Tibial nerve (tissue), 4 donors: ENCODE measurements at regions not wholly inside any gene's neighbourhood (a gene's known extent, or its start where the extent isn't known, plus 50 kb on each side); places are given as distances from the start of the nearest gene placed in this dataset.

Source experiments
- DNase-seq, 2 donors: peaks; one replicate each; pipeline ENCODE4 v3.0.0-alpha.2; 2019; ENCODE audit warnings: low spot score in 2 of 2
- H3K27ac ChIP-seq, 4 donors: fragments of 200-600 bp; sonication (generic) in 3 of 4; one replicate each; pipeline ENCODE4 v1.5.1; 2017 to 2019; ENCODE audit warnings: mild to moderate bottlenecking in 1 of 4
- H3K27me3 ChIP-seq, 2 donors: fragments of 200-600 bp; sonication (generic) in 1 of 2; one replicate each; pipeline versions ENCODE4 v1.5.1 to v1.6.0; 2017 to 2019
- H3K36me3 ChIP-seq, 3 donors: fragments of 200-600 bp; sonication (generic); one replicate each; pipeline ENCODE4 v1.5.1; 2018 to 2019
- H3K4me1 ChIP-seq, 4 donors: fragments of 200-600 bp; sonication (generic) in 3 of 4; one replicate each; pipeline ENCODE4 v1.5.1; 2017 to 2019
- H3K4me3 ChIP-seq, 4 donors: fragments of 200-600 bp; sonication (generic) in 3 of 4; one replicate each; pipeline ENCODE4 v1.5.1; 2017 to 2019; ENCODE audit warnings: mild to moderate bottlenecking in 1 of 4, moderate library complexity in 1 of 4
- H3K9me3 ChIP-seq, 4 donors: fragments of 200-600 bp; sonication (generic) in 3 of 4; one replicate each; pipeline ENCODE4 v1.5.1; 2017 to 2019
- EP300 ChIP-seq, 2 donors: sonication (generic); formaldehyde crosslinking; IDR thresholded peaks; one replicate each; pipeline ENCODE4 v1.6.1; 2017; ENCODE audit warnings: antibody characterized with exemption in 2 of 2, mild to moderate bottlenecking in 1 of 2
- POLR2A ChIP-seq, 2 donors: fragments of 450-650 bp; IDR thresholded peaks; one replicate each; pipeline ENCODE4 v1.6.1; 2017; ENCODE audit warnings: antibody characterized with exemption in 2 of 2, mild to moderate bottlenecking in 2 of 2, moderate library complexity in 2 of 2
- WGBS, 2 donors: methylation state at CpG; one replicate each; pipeline ENCODE4 v1.1.5; 2018; 5-methylcytosine and 5-hydroxymethylcytosine counted together
- TF ChIP-seq, protein P1 (sequence below), 5 experiments: fragments of 200-600 bp in 3 of 5; fragments of 450-650 bp in 2 of 5; sonication (generic) in 3 of 5; IDR thresholded peaks; one replicate each; pipeline ENCODE4 v1.5.1; 2016 to 2019; ENCODE audit warnings: antibody characterized with exemption in 5 of 5, mild to moderate bottlenecking in 3 of 5, moderate library complexity in 2 of 5

DNA sequence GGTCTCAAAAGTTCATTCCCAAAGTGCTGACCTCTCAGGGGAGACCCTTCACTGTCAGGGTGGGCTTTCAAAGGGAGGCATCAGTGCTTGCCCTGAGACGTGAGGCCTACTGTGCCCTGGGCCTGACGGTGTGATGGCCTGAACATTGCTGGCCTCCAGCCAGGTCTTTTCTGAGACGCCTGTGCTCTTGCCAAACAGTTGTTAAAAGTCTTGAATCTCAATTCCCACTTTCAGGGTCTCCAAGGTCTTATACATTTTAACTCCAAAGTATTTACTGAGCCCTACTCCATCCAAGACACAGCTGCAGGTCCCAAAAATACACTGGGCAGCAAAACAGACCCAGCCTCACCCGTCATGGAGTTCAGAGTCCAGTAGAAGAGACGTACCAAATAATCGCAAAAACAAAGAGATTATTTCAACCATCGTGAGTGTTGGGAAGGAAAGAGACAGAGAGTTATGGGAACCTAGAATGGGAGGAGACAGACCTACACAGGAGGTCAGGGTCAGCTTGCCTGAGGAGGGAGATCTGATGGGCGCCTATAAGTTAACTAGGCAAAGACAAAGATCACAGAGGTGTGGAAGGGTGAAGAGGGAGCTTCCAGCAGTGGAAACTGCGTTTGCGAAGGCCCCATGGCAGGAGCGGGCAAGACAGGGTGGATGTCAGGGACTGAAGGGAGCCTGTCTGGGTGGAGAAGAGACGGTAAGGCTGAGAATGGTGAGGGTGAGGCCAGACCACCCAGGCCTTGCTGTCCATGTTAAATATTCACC lies 446.3 kb downstream of the PREX1 start:
- Histone ChIP-seq H3K4me3 (no peak overlapping the region), H3K27me3 (no peaks in the 10 kb centered on the region), H3K4me1 (no peaks in the 10 kb centered on the region), H3K27ac (no peak overlapping the region), H3K36me3 (no peaks in the 10 kb centered on the region), H3K9me3 (no peaks in the 10 kb centered on the region)
- 61 to 65% methylated on average over 12 of the region's 12 CpGs for WGBS, 2 donors
- TF ChIP-seq POLR2A (IDR thresholded peaks at IDR 0.05), result no peak
- TF ChIP-seq, protein P1, sequence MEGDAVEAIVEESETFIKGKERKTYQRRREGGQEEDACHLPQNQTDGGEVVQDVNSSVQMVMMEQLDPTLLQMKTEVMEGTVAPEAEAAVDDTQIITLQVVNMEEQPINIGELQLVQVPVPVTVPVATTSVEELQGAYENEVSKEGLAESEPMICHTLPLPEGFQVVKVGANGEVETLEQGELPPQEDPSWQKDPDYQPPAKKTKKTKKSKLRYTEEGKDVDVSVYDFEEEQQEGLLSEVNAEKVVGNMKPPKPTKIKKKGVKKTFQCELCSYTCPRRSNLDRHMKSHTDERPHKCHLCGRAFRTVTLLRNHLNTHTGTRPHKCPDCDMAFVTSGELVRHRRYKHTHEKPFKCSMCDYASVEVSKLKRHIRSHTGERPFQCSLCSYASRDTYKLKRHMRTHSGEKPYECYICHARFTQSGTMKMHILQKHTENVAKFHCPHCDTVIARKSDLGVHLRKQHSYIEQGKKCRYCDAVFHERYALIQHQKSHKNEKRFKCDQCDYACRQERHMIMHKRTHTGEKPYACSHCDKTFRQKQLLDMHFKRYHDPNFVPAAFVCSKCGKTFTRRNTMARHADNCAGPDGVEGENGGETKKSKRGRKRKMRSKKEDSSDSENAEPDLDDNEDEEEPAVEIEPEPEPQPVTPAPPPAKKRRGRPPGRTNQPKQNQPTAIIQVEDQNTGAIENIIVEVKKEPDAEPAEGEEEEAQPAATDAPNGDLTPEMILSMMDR (IDR thresholded peaks at IDR 0.05), result no peak
- no peak for TF ChIP-seq EP300 (IDR thresholded peaks at IDR 0.05)
- no peak for DNase-seq

DNA sequence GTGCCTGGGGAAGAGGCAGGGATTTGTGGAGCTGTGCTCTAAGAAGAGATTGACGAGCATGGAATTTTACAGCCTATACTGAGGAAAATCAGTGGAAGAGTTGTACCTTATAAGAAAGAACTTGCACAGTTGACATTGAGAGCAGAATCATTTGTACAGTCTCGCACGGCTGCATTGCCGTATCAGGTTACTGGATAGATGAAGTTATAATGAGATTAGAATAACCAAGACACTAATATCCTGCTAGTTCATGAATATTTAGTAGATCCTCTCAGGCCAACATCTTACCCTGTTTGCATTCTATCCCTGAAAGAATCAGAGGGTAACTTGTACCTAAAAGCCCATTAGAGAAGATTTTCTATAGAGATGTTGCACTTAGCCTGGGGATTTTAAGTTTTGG lies 447.1 kb downstream of the PREX1 start:
- Histone ChIP-seq H3K9me3 (no peaks in the 10 kb centered on the region), H3K27me3 (no peaks in the 10 kb centered on the region), H3K27ac (no peak overlapping the region), H3K4me3 (no peak overlapping the region), H3K4me1 (no peaks in the 10 kb centered on the region), H3K36me3 (no peaks in the 10 kb centered on the region)
- DNase-seq, result no peak
- TF ChIP-seq EP300 (IDR thresholded peaks at IDR 0.05), result no peak
- TF ChIP-seq POLR2A (IDR thresholded peaks at IDR 0.05), result no peak
- TF ChIP-seq, protein P1 (IDR thresholded peaks at IDR 0.05), result no peak
- 92 to 96% methylated on average over 4 of the region's 4 CpGs for WGBS, 2 donors

DNA sequence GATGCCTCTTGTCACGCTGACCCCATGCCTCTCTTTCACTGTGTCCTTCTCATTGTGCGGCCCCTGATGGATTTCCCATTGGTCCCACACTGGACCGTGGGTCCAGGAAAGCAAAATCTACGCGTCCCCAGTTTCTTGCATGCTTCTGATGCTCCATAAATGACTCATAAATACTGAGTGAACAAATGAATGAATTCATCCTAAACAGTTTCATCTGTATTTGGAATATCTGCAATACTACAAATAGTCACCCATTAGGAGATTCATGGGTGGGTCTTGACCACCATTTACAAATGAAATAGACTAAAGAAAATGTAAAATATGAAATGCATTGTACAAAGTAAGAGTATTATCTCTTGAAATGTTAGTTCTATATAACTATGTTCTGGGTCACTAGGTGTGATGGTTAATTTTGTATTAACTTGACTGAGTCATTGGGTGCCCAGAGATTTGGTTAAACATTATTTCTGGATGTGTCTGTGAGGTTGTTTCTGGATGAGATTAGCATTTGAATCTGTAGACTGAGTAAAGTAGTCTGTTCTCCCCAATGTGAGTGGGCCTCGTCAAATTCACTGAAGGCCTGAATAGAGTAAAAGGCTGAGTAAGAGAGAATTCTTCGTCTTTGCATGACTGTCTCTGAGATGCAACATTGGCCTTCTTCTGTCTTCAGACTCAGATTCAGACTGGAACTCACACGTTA lies 448.7 kb downstream of the PREX1 start:
- WGBS, 2 donors, result 89 to 94% methylated on average over 8 of the region's 8 CpGs
- no peak for DNase-seq
- H3K4me1 ChIP-seq, result peaks cover 0 to 8% (median 3%) of the 10 kb centered on the region in 4 donors
- TF ChIP-seq EP300 (IDR thresholded peaks at IDR 0.05), result no peak
- TF ChIP-seq, protein P1 (IDR thresholded peaks at IDR 0.05), result no peak
- no peak for TF ChIP-seq POLR2A (IDR thresholded peaks at IDR 0.05)
- no peak overlapping the region for H3K27ac ChIP-seq
- H3K36me3 ChIP-seq, result no peaks in the 10 kb centered on the region
- peaks cover 0 to 6% of the 10 kb centered on the region in 2 donors for H3K27me3 ChIP-seq
- H3K4me3 ChIP-seq, result no peak overlapping the region
- H3K9me3 ChIP-seq, result no peaks in the 10 kb centered on the region

DNA sequence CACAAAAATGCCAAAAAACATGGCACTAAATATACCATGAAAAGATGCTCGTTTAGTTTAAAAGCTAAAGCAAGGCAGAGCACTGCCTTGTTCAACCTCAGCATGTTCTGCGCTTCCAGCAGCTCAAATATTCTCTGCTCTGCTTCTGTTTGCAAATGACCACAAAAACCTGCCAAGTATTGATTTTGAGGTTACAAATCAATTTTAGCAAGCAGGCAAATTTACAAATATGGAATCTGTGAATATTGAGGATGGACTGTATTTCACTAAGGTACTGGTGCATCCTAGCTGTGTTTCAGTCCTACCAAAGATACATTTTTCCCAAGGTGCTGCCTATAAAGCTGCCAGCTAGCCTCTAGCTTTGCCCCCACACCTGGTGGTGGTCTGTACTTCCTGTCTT lies 449.9 kb downstream of the PREX1 start:
- Histone ChIP-seq H3K4me3 (no peak overlapping the region), H3K27me3 (peaks cover 0 to 6% of the 10 kb centered on the region in 2 donors), H3K4me1 (peaks cover 0 to 16% (median 4%) of the 10 kb centered on the region in 4 donors), H3K9me3 (no peaks in the 10 kb centered on the region), H3K27ac (no peak overlapping the region), H3K36me3 (no peaks in the 10 kb centered on the region)
- no peak for DNase-seq
- TF ChIP-seq EP300 (IDR thresholded peaks at IDR 0.05) (no peak), POLR2A (IDR thresholded peaks at IDR 0.05) (no peak)
- TF ChIP-seq, protein P1 (IDR thresholded peaks at IDR 0.05), result no peak
- WGBS, 2 donors, result 84 to 93% methylated on average over 2 of the region's 2 CpGs

DNA sequence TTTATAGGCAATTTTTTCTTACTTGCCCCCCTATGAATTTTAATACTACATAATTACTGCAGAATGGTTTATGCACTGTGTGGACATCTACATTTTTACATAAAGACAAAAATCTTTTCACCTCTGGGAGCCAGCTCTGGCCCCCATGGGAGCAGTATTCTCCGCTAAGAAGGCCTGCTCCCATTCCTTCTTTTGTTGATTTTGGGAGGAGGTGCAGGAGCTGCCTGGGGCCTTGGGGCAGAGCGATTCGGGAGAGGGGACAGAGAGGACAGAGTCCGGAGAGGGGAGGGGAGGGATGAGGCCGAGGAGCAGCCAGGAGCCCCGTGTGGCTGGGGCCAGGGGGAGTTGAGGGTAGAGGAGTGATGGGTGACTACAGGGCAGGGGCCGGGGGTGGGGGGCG lies 452.0 kb downstream of the PREX1 start:
- Histone ChIP-seq H3K4me1 (peaks cover 0 to 20% (median 4%) of the 10 kb centered on the region in 4 donors), H3K9me3 (no peaks in the 10 kb centered on the region), H3K4me3 (no peak overlapping the region), H3K27me3 (peaks cover 0 to 6% of the 10 kb centered on the region in 2 donors), H3K27ac (no peak overlapping the region), H3K36me3 (no peaks in the 10 kb centered on the region)
- TF ChIP-seq EP300 (IDR thresholded peaks at IDR 0.05), result no peak
- TF ChIP-seq, protein P1 (IDR thresholded peaks at IDR 0.05), result no peak
- TF ChIP-seq POLR2A (IDR thresholded peaks at IDR 0.05), result no peak
- 74% methylated on average over 8 of the region's 8 CpGs for WGBS, 2 donors
- DNase-seq, result no peak
